ENCODE measurements at regions not wholly inside any gene's neighbourhood (a gene's known extent, or its start where the extent isn't known, plus 50 kb on each side); places are given as distances from the start of the nearest gene placed in this dataset.

GRCh38 chr16:6265968-6266367 is 1066.7 kb upstream of the RBFOX1 start:
- H3K27ac Mint-ChIP-seq, result no peak overlapping the region
- ATAC-seq (no peak), DNase-seq (ENCODE audit: low spot score) (no peak)
- no peaks in the 10 kb centered on the region for H3K4me1 Mint-ChIP-seq (ENCODE audit: low read depth in 2 of 2)
- H3K36me3 Mint-ChIP-seq, result no peaks in the 10 kb centered on the region
- no peaks in the 10 kb centered on the region for H3K27me3 Mint-ChIP-seq
- H3K4me3 Mint-ChIP-seq, result no peak overlapping the region
- peaks cover 5% of the 10 kb centered on the region for H3K9me3 Mint-ChIP-seq

DNA sequence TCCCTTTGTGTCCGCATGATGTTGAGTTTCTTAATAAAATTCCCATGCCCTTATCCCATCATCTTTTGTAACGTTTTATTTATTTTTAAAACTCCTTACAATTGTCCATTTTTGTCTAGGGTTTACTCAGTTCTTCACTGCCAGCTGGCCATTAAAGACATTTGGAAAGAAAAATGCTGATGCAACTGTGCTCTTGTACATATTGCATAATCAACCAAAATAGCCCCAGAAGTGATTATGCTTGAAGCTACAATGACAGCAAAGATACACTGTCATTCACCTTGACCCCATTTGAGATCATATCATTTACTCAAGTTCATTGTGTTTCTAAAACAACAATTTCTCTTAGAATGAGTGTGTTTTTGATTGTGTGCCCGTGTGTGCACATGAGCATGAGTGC is 1074.6 kb upstream of the RBFOX1 start:
- no peaks in the 10 kb centered on the region for H3K27me3 Mint-ChIP-seq
- DNase-seq (ENCODE audit: low spot score) (no peak), ATAC-seq (no peak)
- no peaks in the 10 kb centered on the region for H3K36me3 Mint-ChIP-seq
- H3K27ac Mint-ChIP-seq, result no peak overlapping the region
- no peak overlapping the region for H3K4me3 Mint-ChIP-seq
- H3K4me1 Mint-ChIP-seq (ENCODE audit: low read depth in 2 of 2), result no peaks in the 10 kb centered on the region
- peaks cover 24% of the 10 kb centered on the region for H3K9me3 Mint-ChIP-seq

- Mint-ChIP-seq H3K4me1 (ENCODE audit: low read depth in 2 of 2) (no peaks in the 10 kb centered on the region), H3K27me3 (no peaks in the 10 kb centered on the region), H3K27ac (no peak overlapping the region), H3K9me3 (peaks cover 23% of the 10 kb centered on the region), H3K4me3 (no peak overlapping the region), H3K36me3 (no peaks in the 10 kb centered on the region)
- DNase-seq (ENCODE audit: low spot score), result no peak
- ATAC-seq, result no peak
These were observed 1080.1 kb upstream of the RBFOX1 start for GRCh38 chr16:6252541-6252940.

DNA sequence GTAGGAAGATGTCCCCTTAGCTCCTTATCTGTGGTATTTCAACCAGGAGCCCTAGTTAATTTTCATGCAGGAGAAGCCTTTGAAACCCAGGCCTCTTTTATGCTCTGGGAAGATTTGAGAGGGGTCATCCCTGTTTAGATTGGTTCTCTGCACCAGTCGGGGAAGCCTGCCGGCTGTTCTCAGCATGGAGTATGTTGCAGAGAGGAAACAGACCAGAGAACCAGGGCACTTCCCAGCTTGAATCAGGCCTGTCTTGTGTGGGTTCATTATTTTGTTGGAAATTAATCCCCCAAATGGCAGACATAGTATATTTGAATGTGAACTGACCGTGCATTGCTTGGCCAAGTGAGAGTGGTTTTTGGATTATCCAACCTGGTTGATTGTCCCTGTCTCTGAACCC is 1082.1 kb upstream of the RBFOX1 start:
- Mint-ChIP-seq H3K27me3 (no peaks in the 10 kb centered on the region), H3K4me1 (ENCODE audit: low read depth in 2 of 2) (no peaks in the 10 kb centered on the region)

DNA sequence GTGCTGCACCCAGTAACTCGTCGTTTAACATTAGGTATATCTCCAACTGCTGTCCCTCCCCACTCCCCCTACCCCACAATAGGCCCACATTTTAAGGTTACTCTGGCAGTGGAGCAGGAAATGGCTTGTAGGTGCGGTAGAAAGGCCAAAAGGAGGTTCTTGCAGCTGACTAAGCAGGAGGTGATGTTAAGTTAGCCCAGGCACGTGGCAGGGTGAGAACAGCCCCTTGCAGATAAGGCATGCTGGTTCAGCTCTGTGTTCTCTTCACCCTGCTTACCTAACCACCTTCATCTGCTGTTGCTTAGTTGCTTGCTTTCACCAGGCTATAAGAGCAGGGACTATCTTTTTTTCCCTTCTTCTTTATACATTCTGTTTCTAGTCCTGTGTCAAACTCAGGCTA is 1082.8 kb upstream of the RBFOX1 start:
- Mint-ChIP-seq H3K9me3 (peaks cover 14% of the 10 kb centered on the region), H3K27me3 (no peaks in the 10 kb centered on the region)
- DNase-seq (ENCODE audit: low spot score), result no peak

More for the DNA sequence above, 1082.1 kb upstream of the RBFOX1 start:
- Mint-ChIP-seq H3K9me3 (peaks cover 19% of the 10 kb centered on the region), H3K4me3 (no peak overlapping the region), H3K36me3 (no peaks in the 10 kb centered on the region), H3K27ac (no peak overlapping the region)
- no peak for DNase-seq (ENCODE audit: low spot score)
- no peak for ATAC-seq

GRCh38 chr16:6248199-6248598 is 1084.4 kb upstream of the RBFOX1 start:
- no peak for DNase-seq (ENCODE audit: low spot score)
- Mint-ChIP-seq H3K9me3 (peaks cover 12% of the 10 kb centered on the region), H3K4me3 (no peak overlapping the region), H3K36me3 (no peaks in the 10 kb centered on the region), H3K4me1 (ENCODE audit: low read depth in 2 of 2) (no peaks in the 10 kb centered on the region), H3K27me3 (no peaks in the 10 kb centered on the region), H3K27ac (no peak overlapping the region)
- no peak for ATAC-seq

More for the DNA sequence above, 1082.8 kb upstream of the RBFOX1 start:
- Mint-ChIP-seq H3K4me3 (no peak overlapping the region), H3K36me3 (no peaks in the 10 kb centered on the region), H3K27ac (no peak overlapping the region), H3K4me1 (ENCODE audit: low read depth in 2 of 2) (no peaks in the 10 kb centered on the region)
- no peak for ATAC-seq

GRCh38 chr16:6247775-6248174 is 1084.9 kb upstream of the RBFOX1 start:
- no peak for DNase-seq (ENCODE audit: low spot score)
- Mint-ChIP-seq H3K27me3 (no peaks in the 10 kb centered on the region), H3K36me3 (no peaks in the 10 kb centered on the region), H3K4me3 (no peak overlapping the region), H3K9me3 (peaks cover 10% of the 10 kb centered on the region), H3K27ac (no peak overlapping the region), H3K4me1 (ENCODE audit: low read depth in 2 of 2) (no peaks in the 10 kb centered on the region)
- ATAC-seq, result no peak

DNA sequence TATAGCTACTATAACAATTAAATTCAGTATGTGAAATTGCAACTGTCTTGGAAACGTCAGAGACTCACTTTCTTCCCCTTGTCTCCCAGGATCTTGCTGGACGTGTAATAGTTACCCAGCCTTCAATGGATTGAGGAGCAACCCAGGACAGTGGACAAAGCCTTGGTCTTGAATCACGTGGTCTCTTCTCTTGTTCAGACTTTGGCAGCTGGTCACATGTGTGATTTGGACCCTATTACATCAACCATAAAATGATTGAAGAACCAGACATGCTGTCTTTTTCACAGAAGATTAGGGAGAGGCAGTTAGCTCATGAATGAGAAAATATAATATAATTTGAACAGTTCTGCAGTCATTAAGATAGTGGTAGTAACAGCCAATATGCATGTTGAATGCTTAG is 1085.5 kb upstream of the RBFOX1 start:
- ATAC-seq (no peak), DNase-seq (ENCODE audit: low spot score) (no peak)
- peaks cover 10% of the 10 kb centered on the region for H3K9me3 Mint-ChIP-seq
- H3K4me1 Mint-ChIP-seq (ENCODE audit: low read depth in 2 of 2), result no peaks in the 10 kb centered on the region
- no peak overlapping the region for H3K4me3 Mint-ChIP-seq
- H3K27me3 Mint-ChIP-seq, result no peaks in the 10 kb centered on the region
- H3K27ac Mint-ChIP-seq, result no peak overlapping the region
- H3K36me3 Mint-ChIP-seq, result no peaks in the 10 kb centered on the region

DNA sequence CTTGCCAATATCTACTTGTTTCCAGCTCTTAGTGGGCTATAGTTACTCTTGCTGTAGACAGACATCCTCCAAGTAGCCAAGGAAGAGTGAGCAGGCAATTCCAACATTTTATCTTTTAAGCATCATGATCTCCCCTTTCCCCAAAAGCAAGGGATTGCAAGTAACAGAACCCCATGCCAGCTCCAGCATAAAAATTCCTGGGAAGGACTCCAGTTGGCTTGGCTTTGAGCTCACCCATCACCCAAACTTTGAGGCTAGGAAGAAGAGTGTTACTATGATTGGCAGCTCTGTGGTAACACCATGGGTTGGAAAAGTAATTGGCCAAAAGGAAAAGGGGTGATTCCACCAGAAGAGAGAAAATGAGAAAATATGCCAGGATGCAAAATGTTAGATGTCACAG is 1086.4 kb upstream of the RBFOX1 start:
- no peaks in the 10 kb centered on the region for H3K36me3 Mint-ChIP-seq
- DNase-seq (ENCODE audit: low spot score) (no peak), ATAC-seq (no peak)
- H3K4me1 Mint-ChIP-seq (ENCODE audit: low read depth in 2 of 2), result no peaks in the 10 kb centered on the region
- H3K27me3 Mint-ChIP-seq, result no peaks in the 10 kb centered on the region
- H3K27ac Mint-ChIP-seq, result no peak overlapping the region
- H3K9me3 Mint-ChIP-seq, result peaks cover 13% of the 10 kb centered on the region
- H3K4me3 Mint-ChIP-seq, result no peak overlapping the region

DNA sequence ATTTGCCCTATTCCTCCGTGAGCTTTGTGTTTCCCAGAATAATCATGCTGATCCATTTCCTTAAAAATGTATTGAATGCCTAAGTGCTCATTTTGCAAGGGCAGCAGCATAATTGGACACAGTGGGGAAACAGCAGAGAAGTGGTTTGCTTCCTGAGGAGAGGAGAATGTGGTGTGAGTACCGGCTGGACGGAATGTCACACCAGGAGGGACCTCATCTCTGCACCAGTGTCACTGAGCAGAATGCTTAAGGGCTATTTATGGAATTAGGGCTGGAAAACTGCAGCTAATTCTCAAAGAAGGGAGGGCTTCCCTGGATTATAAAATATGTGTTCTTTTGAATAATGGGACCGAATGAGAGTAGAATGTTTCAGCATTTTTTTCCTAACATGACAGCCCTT is 1100.6 kb upstream of the RBFOX1 start:
- Mint-ChIP-seq H3K4me3 (no peak overlapping the region), H3K27ac (no peak overlapping the region), H3K9me3 (peaks cover 9% of the 10 kb centered on the region), H3K36me3 (no peaks in the 10 kb centered on the region), H3K4me1 (ENCODE audit: low read depth in 2 of 2) (no peaks in the 10 kb centered on the region), H3K27me3 (no peaks in the 10 kb centered on the region)
- DNase-seq (ENCODE audit: low spot score) (no peak), ATAC-seq (no peak)

GRCh38 chr16:6231398-6231797 is 1101.2 kb upstream of the RBFOX1 start:
- no peak overlapping the region for H3K27ac Mint-ChIP-seq
- H3K36me3 Mint-ChIP-seq, result no peaks in the 10 kb centered on the region
- H3K4me1 Mint-ChIP-seq (ENCODE audit: low read depth in 2 of 2), result no peaks in the 10 kb centered on the region
- peaks cover 8% of the 10 kb centered on the region for H3K9me3 Mint-ChIP-seq
- H3K4me3 Mint-ChIP-seq, result no peak overlapping the region
- ATAC-seq (no peak), DNase-seq (ENCODE audit: low spot score) (no peak)
- no peaks in the 10 kb centered on the region for H3K27me3 Mint-ChIP-seq

DNA sequence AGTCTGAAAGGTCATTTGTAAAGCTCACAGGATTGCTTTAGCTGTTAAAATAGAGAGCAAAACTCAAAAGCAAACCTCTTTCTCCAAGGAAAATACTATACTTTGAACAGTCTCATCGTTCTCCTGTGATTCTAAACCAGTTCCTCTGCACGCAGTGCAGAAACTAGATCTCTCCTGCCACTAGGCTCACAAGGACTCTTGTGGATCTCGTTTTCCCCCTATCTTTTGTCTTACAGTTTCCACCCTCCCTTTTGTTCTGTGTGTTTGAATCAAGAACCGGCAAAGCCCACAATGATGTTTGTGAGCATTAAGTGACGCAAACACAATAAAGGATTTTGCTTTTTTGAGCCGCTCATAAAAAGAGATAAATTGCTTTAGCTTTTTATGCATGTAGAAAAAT is 1103.5 kb upstream of the RBFOX1 start:
- Mint-ChIP-seq H3K9me3 (peaks cover 8% of the 10 kb centered on the region), H3K36me3 (no peaks in the 10 kb centered on the region), H3K4me1 (ENCODE audit: low read depth in 2 of 2) (no peaks in the 10 kb centered on the region), H3K4me3 (no peak overlapping the region), H3K27me3 (no peaks in the 10 kb centered on the region), H3K27ac (no peak overlapping the region)
- ATAC-seq (no peak), DNase-seq (ENCODE audit: low spot score) (no peak)

- H3K4me3 Mint-ChIP-seq, result no peak overlapping the region
- no peak for DNase-seq (ENCODE audit: low spot score)
- ATAC-seq, result no peak
- no peaks in the 10 kb centered on the region for H3K27me3 Mint-ChIP-seq
- H3K36me3 Mint-ChIP-seq, result no peaks in the 10 kb centered on the region
- no peaks in the 10 kb centered on the region for H3K4me1 Mint-ChIP-seq (ENCODE audit: low read depth in 2 of 2)
- no peak overlapping the region for H3K27ac Mint-ChIP-seq
- peaks cover 4% of the 10 kb centered on the region for H3K9me3 Mint-ChIP-seq
These were observed 1113.8 kb upstream of the RBFOX1 start for GRCh38 chr16:6218855-6219254.

- Mint-ChIP-seq H3K27me3 (no peaks in the 10 kb centered on the region), H3K36me3 (no peaks in the 10 kb centered on the region), H3K4me1 (ENCODE audit: low read depth in 2 of 2) (no peaks in the 10 kb centered on the region), H3K4me3 (no peak overlapping the region), H3K9me3 (peaks cover 4% of the 10 kb centered on the region), H3K27ac (no peak overlapping the region)
- ATAC-seq, result no peak
- no peak for DNase-seq (ENCODE audit: low spot score)
These were observed 1115.8 kb upstream of the RBFOX1 start for GRCh38 chr16:6216836-6217235.

DNA sequence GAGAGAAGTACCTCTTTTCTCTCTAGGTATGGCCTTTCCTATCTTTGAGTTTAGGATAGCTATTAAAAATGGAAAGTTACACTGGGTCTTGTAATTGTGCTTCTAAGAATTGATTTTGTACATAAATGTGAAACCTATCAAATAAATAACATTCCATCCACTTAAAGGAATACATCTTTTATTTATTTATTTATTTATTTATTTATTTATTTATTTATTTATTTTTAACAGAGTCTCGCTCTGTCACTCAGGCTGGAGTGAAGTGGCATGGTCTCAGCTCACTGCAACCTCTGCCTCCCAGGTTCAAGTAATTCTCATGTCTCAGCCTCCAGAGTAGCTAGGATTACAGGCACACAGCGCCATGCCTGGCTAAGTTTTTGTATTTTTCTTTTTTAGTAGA is 1114.0 kb upstream of the EEF2KMT start:
- Mint-ChIP-seq H3K27me3 (no peaks in the 10 kb centered on the region), H3K4me1 (ENCODE audit: low read depth in 2 of 2) (no peaks in the 10 kb centered on the region), H3K27ac (no peak overlapping the region), H3K4me3 (no peak overlapping the region), H3K36me3 (no peaks in the 10 kb centered on the region), H3K9me3 (peaks cover 4% of the 10 kb centered on the region)
- no peak for DNase-seq (ENCODE audit: low spot score)
- no peak for ATAC-seq
